SW480 (cell line): ENCODE measurements at regions not wholly inside any gene's neighbourhood (a gene's known extent, or its start where the extent isn't known, plus 50 kb on each side); places are given as distances from the start of the nearest gene placed in this dataset.

Source experiments
- DNase-seq: peaks from one replicate; pipeline ENCODE4 v3.0.0-alpha.2; 2016; ENCODE audit warnings: low spot score

DNA sequence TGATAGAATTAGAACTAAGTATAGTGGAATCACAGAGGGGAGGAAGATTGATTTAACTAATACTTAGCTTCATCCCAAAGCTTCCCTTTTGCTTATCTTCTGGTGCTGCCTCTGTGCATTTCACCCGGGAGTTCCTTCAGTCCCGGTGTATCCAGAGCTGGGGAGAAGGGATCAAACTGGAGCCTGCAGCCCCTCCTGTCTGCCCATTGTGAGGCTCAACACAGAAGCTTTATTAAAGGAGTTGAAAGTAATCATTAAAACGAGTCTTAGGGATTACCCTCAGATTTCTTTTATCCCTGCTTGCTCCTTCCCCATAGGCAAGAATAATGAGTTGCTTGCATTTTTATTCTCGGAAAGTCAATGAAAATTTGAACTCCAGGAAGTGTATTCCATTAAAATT is 739.7 kb upstream of the DDX18 start:
- no peak for DNase-seq

DNA sequence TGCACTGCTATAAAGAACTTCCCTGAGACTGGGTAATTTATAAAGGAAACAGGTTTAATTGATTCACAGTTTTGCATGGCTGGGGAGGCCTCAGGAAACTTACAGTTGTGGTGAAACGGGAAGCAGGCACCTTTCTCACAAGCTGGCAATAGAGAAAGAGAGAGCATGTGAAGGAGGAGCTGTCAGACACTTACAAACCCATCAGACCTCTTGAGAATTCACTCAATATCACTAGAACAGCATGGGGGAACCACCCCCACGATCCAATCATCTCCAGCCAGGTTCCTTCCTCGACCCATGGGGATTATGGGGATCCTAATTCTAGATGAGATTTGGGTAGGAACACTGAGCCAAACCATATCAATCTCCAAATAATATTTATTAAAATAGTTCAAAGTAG is 729.2 kb upstream of the DDX18 start:
- no peak for DNase-seq

GRCh38 chr2:117085737-117086136 is 728.8 kb upstream of the DDX18 start:
- DNase-seq = no peak

GRCh38 chr2:117086174-117086942 is 728.1 kb upstream of the DDX18 start:
- DNase-seq = no peak

- no peak for DNase-seq
Observed at GRCh38 chr2:117086943-117087250, 727.6 kb upstream of the DDX18 start.

DNA sequence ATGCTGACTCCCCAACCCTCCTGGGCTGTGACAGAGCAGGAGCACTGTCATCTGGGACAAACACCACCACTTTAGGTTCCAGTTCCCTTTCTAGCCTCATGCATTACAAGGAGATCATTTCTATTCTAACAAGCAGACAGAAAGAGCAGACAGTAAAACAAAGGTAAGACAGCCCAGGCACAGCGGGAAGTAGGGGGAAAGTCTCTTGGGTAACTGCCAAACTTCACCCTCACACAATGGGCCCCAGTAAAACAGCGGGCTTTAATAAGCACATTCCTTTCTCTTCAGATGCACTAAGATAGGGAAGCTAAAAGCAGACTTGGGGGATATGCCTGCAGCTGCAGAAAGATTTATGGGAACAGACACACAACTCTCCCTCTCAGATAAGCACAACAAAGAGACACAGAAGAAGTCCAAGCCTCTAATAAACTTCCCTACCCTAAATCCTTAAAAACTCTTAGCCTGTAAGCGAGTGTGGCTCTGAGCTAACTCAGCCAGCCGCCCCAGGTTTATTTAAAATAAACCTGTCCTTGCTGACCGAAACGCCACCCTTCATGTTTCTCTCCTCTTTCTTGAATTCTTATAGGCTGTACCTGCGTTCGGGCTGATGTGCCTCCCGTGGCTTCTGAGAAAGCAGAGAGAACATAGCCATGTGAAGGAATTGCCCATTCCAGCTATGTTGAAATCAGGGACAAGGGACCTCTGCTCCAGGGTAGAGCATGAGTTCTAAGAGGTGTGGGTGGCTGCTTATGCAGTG is 726.8 kb upstream of the DDX18 start:
- no peak for DNase-seq

GRCh38 chr2:117091041-117091837 is 723.3 kb upstream of the DDX18 start:
- DNase-seq = no peak

DNA sequence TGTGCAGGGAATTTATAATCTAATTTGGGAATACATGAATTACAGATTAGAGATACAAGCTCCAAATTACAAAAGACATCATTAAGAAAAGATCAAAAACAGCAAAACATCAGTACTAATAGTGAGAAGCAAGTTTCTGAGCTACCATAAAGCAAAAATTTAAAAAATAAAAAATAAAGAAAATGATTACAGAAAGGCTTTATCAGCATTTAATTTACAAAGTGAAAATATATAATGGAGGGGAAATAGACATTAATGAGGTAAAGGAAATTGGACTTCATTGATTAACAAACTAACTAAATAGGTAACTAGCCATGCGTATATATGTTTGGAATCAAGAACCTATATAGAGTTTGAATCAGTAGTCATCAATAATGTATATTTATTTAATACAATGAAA is 712.9 kb upstream of the DDX18 start:
- no peak for DNase-seq

DNA sequence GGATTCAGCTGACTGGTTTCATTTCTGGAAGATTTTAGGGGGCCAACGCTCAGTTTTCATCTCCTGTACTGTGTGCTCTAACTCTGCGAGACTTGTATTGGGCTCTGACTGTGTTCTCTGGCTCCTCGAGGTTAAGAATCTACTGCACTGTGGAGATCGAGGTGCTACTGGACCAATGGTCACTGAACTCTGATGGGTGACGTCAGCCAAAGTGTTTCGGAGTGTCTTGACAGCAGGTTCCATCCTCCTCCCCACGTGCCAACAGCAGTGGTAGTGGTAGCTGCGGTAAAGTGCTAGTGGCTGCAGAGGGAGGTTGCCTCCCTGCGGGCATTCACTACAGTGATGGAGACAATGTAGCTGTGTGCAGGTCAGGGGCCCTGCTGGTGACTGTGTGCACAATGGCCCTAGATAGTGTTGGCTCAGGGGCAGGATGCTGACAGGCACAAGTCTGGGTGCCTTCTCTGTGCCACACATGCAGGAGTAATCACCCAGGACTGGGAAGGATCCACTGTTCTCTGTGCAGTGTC is 705.7 kb upstream of the DDX18 start:
- DNase-seq = no peak

DNA sequence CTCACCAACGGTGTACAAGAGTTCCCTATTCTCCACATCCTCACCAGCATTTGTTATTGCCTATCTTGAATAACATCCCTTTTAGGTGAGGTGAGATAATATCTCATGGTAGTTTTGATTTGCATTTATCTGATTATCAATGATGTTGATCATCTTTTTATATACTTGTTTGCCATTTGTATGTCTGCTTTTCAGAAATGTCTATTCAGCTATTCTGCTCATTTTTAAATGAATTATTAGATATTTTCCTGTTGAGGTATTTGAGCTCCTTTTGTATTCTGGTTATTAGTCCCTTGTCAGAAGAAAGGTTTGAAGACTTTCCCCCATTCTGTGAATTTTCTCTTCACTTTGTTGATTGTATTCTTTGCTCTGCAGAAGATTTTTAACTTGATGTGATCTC is 695.5 kb upstream of the DDX18 start:
- DNase-seq = no peak

- DNase-seq = no peak
Observed at GRCh38 chr2:117123362-117123761, 691.1 kb upstream of the DDX18 start.

GRCh38 chr2:117126656-117127055 is 687.8 kb upstream of the DDX18 start:
- DNase-seq = no peak

- DNase-seq = no peak
Observed at GRCh38 chr2:117127680-117128079, 686.8 kb upstream of the DDX18 start.

DNA sequence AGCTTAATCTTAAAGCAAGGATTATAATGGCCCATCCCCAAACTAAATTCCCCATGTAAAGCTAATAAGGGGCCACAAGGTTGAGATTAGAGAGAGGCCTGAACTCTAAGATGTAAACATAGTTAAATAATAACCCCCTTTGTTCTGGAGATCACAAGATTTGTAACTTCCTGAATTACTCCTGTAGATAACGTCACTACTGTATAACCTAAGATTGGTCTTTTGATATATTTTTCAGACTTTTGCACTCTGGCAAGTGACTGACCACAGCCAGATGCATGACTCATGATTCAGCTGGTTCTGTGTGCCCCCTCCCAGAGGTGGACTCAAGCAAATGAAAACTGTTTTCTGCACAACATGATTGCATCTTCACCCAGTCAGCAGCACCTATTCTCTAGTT is 686.0 kb upstream of the DDX18 start:
- DNase-seq = peak; percentile 14

DNA sequence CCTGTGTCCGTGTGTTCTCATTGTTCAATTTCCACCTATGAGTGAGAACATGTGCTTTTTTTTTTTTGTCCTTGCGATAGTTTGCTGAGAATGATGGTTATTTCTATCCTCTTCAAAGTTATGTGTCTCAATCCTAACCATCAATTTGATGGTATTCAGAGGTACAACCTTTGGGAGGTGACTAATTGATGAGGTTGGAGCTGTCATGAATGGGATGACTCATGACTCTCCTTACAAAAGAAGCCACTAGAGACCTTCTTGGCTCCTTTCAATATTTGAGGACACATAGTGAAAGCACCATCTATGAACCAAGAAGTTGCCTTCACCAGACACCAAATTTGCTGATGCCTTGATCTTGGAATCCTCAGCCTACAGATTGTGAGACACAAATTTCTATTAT is 677.1 kb upstream of the DDX18 start:
- DNase-seq = peak; percentile 4

DNA sequence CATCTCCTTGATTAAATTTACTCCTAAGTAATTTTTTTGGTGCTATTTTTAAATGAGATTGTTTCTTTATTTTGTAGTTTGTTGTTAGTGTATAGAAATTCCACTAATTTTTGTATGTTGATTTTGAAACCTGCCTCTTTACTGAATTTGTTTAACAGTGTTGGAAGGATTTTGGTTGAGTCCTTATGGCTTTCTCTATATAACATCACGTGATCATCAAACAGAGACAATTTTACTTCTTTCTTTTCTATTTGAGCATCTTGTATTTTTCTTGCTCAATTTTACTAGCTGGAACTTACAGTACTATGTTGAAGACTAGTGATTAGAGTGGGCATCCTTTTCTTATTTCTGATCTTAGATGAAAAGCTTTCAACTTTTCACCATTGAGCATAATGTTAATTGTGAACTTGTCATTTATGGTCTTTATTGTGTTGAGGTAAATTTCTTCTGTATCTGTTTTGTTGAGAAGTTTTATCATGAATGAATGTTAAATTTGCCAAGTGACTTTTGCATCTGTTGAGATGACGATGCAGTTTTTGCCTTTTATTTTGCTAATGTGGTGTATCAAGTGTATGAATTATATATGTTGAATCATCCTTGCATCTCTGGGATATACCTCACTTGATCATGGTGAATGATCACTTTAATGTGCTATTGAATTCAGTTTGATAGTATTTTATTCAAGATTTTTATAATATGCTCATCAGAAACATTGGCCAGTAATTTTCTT is 645.3 kb upstream of the DDX18 start:
- no peak for DNase-seq

- DNase-seq = no peak
Observed at GRCh38 chr2:117170897-117171296, 643.6 kb upstream of the DDX18 start.

GRCh38 chr2:117179405-117179804 is 635.1 kb upstream of the DDX18 start:
- DNase-seq = no peak

DNA sequence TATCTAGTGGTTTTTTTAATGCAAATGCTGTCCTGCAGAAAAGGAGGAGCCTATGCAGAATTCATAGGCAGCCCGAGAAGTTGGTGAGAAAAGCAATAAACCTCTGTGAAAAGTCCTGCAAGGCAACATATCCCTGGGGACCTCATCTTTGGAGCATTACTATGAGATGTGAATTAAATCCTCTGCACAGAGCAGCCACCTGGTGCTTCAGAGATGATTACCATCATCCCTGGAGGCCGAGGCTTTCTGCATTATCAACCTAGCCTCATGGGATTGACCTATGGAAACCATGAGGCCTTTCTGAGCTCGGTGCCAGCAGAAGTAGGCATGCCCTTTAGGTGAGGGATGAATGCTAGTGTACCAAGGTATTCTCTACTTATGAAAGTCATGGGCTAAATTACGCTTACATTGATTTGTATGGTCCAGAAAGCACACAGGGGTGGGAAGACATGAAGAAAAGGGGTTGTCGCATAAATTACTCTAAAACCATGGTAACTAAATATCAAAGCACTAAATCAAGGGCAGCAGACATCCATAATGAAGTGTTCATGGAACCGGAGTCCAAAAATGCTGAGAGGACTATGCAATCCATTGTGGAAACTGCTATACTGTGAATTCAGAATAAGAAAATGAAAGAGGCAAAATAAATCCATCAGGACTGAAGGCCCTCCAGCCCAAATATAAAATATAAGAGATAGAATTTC is 623.5 kb upstream of the DDX18 start:
- DNase-seq = no peak

DNA sequence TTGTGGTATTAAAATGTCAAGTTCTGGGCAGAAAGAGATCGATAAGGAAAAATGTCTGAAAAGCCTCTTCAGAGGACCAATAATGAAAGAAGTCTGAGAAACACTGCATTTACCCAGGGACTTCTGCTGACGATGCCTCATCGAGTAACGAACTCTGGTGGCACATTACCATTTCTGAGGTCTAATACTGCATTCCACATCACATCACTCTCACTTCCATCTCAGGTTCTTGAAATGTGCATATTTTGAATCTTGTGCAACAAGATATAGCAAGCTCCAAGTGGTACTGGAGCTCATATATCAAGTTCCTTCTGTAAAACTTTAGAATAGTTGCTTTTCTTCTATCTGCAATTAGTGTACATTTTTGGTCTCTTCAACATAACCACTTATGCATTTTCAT is 619.1 kb upstream of the DDX18 start:
- no peak for DNase-seq

GRCh38 chr2:117199511-117199910 is 615.0 kb upstream of the DDX18 start:
- peak; percentile 78 for DNase-seq
